ENCODE measurements at regions not wholly inside any gene's neighbourhood (a gene's known extent, or its start where the extent isn't known, plus 50 kb on each side); places are given as distances from the start of the nearest gene placed in this dataset.

DNA sequence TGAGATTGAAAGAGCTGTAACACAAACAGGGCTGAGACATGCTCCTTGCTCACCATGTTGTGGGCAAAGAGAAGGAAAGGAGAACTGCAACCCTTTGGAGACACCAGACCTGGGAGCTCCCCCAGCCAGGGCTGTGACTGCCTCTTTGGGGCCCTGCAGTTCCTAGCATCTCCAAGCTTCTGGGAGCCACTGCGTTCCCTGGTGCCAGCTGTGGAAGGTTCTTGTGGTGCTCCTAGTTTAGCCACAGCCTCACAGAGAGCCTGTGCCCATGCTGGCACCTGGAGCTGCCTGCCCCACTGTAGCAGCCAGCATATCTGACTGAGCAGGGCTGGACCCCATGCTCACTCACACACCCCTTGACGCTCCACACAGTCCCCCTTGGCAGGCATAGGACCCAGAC lies 141.7 kb downstream of the PDHA2 start:
- TF ChIP-seq POLR2A (IDR thresholded peaks at IDR 0.05; ENCODE audit: borderline replicate concordance, extremely low read depth, insufficient read depth, insufficient read length) = no peak
- TF ChIP-seq, protein P1, sequence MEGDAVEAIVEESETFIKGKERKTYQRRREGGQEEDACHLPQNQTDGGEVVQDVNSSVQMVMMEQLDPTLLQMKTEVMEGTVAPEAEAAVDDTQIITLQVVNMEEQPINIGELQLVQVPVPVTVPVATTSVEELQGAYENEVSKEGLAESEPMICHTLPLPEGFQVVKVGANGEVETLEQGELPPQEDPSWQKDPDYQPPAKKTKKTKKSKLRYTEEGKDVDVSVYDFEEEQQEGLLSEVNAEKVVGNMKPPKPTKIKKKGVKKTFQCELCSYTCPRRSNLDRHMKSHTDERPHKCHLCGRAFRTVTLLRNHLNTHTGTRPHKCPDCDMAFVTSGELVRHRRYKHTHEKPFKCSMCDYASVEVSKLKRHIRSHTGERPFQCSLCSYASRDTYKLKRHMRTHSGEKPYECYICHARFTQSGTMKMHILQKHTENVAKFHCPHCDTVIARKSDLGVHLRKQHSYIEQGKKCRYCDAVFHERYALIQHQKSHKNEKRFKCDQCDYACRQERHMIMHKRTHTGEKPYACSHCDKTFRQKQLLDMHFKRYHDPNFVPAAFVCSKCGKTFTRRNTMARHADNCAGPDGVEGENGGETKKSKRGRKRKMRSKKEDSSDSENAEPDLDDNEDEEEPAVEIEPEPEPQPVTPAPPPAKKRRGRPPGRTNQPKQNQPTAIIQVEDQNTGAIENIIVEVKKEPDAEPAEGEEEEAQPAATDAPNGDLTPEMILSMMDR (IDR thresholded peaks at IDR 0.05 in 2 of 3, conservative IDR thresholded peaks at IDR 0.05 in 1 of 3; ENCODE audit: borderline replicate concordance in 1 of 3, insufficient read depth in 1 of 3, low read depth in 2 of 3, low read length in 2 of 3) = no peak
- TF ChIP-seq, protein P2, sequence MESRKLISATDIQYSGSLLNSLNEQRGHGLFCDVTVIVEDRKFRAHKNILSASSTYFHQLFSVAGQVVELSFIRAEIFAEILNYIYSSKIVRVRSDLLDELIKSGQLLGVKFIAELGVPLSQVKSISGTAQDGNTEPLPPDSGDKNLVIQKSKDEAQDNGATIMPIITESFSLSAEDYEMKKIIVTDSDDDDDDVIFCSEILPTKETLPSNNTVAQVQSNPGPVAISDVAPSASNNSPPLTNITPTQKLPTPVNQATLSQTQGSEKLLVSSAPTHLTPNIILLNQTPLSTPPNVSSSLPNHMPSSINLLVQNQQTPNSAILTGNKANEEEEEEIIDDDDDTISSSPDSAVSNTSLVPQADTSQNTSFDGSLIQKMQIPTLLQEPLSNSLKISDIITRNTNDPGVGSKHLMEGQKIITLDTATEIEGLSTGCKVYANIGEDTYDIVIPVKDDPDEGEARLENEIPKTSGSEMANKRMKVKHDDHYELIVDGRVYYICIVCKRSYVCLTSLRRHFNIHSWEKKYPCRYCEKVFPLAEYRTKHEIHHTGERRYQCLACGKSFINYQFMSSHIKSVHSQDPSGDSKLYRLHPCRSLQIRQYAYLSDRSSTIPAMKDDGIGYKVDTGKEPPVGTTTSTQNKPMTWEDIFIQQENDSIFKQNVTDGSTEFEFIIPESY (IDR thresholded peaks at IDR 0.05; ENCODE audit: extremely low read depth, insufficient replicate concordance, low read length) = no peak
- TF ChIP-seq EZH2phosphoT487 (IDR thresholded peaks at IDR 0.05; ENCODE audit: borderline replicate concordance) = no peak
- no peak for TF ChIP-seq ZNF274 (IDR thresholded peaks at IDR 0.05; ENCODE audit: low read depth, low read length)
- TF ChIP-seq, protein P3, sequence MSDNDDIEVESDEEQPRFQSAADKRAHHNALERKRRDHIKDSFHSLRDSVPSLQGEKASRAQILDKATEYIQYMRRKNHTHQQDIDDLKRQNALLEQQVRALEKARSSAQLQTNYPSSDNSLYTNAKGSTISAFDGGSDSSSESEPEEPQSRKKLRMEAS (IDR thresholded peaks at IDR 0.05) = no peak
- no peak for TF ChIP-seq ZFX (IDR thresholded peaks at IDR 0.05)
- no peak for TF ChIP-seq RAD21 (IDR thresholded peaks at IDR 0.05; ENCODE audit: low read depth)
- no peak for TF ChIP-seq FOSL1 (IDR thresholded peaks at IDR 0.05; ENCODE audit: low read depth)
- TF ChIP-seq, protein P4, sequence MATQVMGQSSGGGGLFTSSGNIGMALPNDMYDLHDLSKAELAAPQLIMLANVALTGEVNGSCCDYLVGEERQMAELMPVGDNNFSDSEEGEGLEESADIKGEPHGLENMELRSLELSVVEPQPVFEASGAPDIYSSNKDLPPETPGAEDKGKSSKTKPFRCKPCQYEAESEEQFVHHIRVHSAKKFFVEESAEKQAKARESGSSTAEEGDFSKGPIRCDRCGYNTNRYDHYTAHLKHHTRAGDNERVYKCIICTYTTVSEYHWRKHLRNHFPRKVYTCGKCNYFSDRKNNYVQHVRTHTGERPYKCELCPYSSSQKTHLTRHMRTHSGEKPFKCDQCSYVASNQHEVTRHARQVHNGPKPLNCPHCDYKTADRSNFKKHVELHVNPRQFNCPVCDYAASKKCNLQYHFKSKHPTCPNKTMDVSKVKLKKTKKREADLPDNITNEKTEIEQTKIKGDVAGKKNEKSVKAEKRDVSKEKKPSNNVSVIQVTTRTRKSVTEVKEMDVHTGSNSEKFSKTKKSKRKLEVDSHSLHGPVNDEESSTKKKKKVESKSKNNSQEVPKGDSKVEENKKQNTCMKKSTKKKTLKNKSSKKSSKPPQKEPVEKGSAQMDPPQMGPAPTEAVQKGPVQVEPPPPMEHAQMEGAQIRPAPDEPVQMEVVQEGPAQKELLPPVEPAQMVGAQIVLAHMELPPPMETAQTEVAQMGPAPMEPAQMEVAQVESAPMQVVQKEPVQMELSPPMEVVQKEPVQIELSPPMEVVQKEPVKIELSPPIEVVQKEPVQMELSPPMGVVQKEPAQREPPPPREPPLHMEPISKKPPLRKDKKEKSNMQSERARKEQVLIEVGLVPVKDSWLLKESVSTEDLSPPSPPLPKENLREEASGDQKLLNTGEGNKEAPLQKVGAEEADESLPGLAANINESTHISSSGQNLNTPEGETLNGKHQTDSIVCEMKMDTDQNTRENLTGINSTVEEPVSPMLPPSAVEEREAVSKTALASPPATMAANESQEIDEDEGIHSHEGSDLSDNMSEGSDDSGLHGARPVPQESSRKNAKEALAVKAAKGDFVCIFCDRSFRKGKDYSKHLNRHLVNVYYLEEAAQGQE (IDR thresholded peaks at IDR 0.05; ENCODE audit: low read depth) = no peak
- no peak for TF ChIP-seq POLR2AphosphoS5 (IDR thresholded peaks at IDR 0.05; ENCODE audit: low read depth, low read length)
- no peak for TF ChIP-seq EZH2 (IDR thresholded peaks at IDR 0.05)
